BJ (cell line): ENCODE measurements at regions not wholly inside any gene's neighbourhood (a gene's known extent, or its start where the extent isn't known, plus 50 kb on each side); places are given as distances from the start of the nearest gene placed in this dataset.

Experiments used
- CTCF ChIA-PET: fragments of 350-600 bp; formaldehyde crosslinking; extraction: SDS; loops from one replicate; lab custom pipeline; 2021; ENCODE audit warnings: antibody characterized with exemption, inconsistent platforms; lab: Yijun Ruan, JAX
- POLR2A ChIA-PET: fragments of 300-600 bp; sonication (Branson Sonifier 250); formaldehyde crosslinking; extraction: SDS; loops from one replicate; lab custom pipeline; 2021; ENCODE audit warnings: antibody characterized with exemption; lab: Charles Lee
- DNase-seq: peaks from one replicate; pipeline ENCODE4 v3.0.0-alpha.2; 2011; ENCODE audit warnings: low read depth
- H3K27me3 ChIP-seq: 2 replicates; pipeline ENCODE4 v1.6.0; 2011; ENCODE audit warnings: low read length; ENCODE audit not compliant: control insufficient read depth, insufficient read depth
- H3K36me3 ChIP-seq: 2 replicates; pipeline ENCODE4 v1.5.1; 2011; ENCODE audit warnings: low read length; ENCODE audit not compliant: control insufficient read depth, insufficient read depth
- H3K4me3 ChIP-seq: 2 replicates; pipeline ENCODE4 v1.5.1; 2011; ENCODE audit warnings: low read depth, mild to moderate bottlenecking, control low read depth, low read length
- CTCF ChIP-seq: IDR thresholded peaks from 2 replicates; pipeline ENCODE4 v1.5.1; 2011; ENCODE audit warnings: low read depth, mild to moderate bottlenecking, control low read depth, inconsistent platforms, low read length, moderate library complexity; ENCODE audit not compliant: insufficient read depth

DNA sequence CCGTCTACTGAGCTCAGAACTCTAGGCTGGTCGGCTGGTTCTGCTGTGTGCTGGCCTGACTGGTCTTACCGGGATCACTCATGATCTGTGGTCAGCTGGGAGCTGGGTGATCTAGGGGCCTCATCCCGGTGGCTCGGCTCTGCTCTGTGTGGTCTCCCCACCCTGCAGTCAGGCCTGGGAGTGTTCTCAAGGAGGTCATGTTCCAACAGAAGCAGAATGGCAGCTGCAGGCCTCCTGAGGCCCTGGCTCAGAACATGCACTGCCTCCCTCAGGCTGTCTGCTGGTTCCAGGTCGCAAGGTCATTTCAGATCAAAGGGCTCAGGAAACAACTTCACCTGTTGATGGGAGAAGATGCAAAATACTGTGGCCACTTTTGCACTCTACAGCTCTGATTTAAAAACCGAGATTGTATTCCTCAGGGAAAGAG lies 81.1 kb upstream of the RFX8 start:
- DNase-seq, result no peak
- POLR2A ChIA-PET, result no interaction called here

GRCh38 chr2:101551336-101551888 lies 76.5 kb upstream of the RFX8 start:
- no peaks in the 10 kb centered on the region; the same call in 1 of the 2 replicates for H3K27me3 ChIP-seq
- CTCF ChIA-PET, result interaction anchor here (0.6 kb wide), 1 partner anchor 144 kb away, joined by 4 read pairs; no protein-coding TSS in a partner anchor
- DNase-seq, result no peak
- no peak overlapping the region for H3K4me3 ChIP-seq
- POLR2A ChIA-PET, result no interaction called here
- TF ChIP-seq CTCF, result no peak
- no peaks in the 10 kb centered on the region for H3K36me3 ChIP-seq

More for the DNA sequence above, 81.1 kb upstream of the RFX8 start:
- no peak for TF ChIP-seq CTCF
- H3K27me3 ChIP-seq, result no peaks in the 10 kb centered on the region; the same call in 1 of the 2 replicates
- H3K4me3 ChIP-seq, result no peak overlapping the region
- CTCF ChIA-PET, result no interaction called here
- no peaks in the 10 kb centered on the region for H3K36me3 ChIP-seq

- no peak for DNase-seq
- POLR2A ChIA-PET, result no interaction called here
- H3K27me3 ChIP-seq, result no peaks in the 10 kb centered on the region; the same call in 1 of the 2 replicates
- CTCF ChIA-PET, result interaction anchor here (0.6 kb wide), 1 partner anchor 144 kb away, joined by 4 read pairs; no protein-coding TSS in a partner anchor
- no peaks in the 10 kb centered on the region for H3K36me3 ChIP-seq
- no peak overlapping the region for H3K4me3 ChIP-seq
- TF ChIP-seq CTCF, result no peak
Measured at GRCh38 chr2:101550555-101550954, 75.6 kb upstream of the RFX8 start.

GRCh38 chr2:101549371-101549770 lies 74.5 kb upstream of the RFX8 start:
- Histone ChIP-seq H3K4me3 (no peak overlapping the region), H3K27me3 (no peaks in the 10 kb centered on the region), H3K36me3 (no peaks in the 10 kb centered on the region)
- no peak for DNase-seq
- ChIA-PET POLR2A (no interaction called here), CTCF (interaction anchor here (0.6 to 0.7 kb wide), 2 partner anchors 10 to 288 kb away, joined by 3 read pairs; no protein-coding TSS in a partner anchor)
- no peak for TF ChIP-seq CTCF

- H3K4me3 ChIP-seq, result no peak overlapping the region
- no peaks in the 10 kb centered on the region for H3K27me3 ChIP-seq
- DNase-seq, result no peak
- TF ChIP-seq CTCF, result no peak
- POLR2A ChIA-PET, result no interaction called here
- CTCF ChIA-PET, result interaction anchor here (1.1 kb wide), 1 partner anchor 68 kb away, joined by 4 read pairs; no protein-coding TSS in a partner anchor
- H3K36me3 ChIP-seq, result no peaks in the 10 kb centered on the region
Measured at GRCh38 chr2:101546376-101547058, 71.6 kb upstream of the RFX8 start.
